ENCODE measurements at regions not wholly inside any gene's neighbourhood (a gene's known extent, or its start where the extent isn't known, plus 50 kb on each side); places are given as distances from the start of the nearest gene placed in this dataset.

DNA sequence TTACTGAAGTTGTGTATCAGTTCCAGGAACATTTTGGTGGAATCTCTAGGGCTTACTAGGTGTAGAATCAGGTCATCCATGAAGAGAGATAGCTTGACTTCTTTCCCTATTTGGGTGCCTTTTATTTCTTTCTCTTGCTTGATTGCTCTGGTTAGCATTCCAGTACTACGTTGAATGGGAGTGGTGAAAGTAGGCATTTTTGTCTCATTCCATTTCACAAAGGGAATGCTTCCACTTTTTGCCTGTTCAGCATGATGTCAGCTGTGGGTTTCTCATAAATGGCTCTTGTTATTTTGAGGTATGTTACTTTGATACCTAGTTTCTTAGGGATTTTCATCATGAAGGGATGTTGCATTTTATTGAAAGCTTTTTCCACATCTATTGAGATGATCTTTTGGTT is 195.3 kb downstream of the MOXD1 start:
- Mint-ChIP-seq H3K4me3 (no peak overlapping the region), H3K4me1 (no peaks in the 10 kb centered on the region), H3K27me3 (ENCODE audit: low read depth) (peaks cover 28% of the 10 kb centered on the region), H3K27ac (no peak overlapping the region), H3K36me3 (no peaks in the 10 kb centered on the region), H3K9me3 (peaks cover 19% of the 10 kb centered on the region)
- ChIA-PET POLR2A (interaction anchor here (0.6 kb wide), 1 partner anchor 75 kb away, joined by 3 read pairs; no protein-coding TSS in a partner anchor), CTCF (no interaction called here)
- DNase-seq (ENCODE audit: low spot score) = no peak
- TF ChIP-seq, protein P1, sequence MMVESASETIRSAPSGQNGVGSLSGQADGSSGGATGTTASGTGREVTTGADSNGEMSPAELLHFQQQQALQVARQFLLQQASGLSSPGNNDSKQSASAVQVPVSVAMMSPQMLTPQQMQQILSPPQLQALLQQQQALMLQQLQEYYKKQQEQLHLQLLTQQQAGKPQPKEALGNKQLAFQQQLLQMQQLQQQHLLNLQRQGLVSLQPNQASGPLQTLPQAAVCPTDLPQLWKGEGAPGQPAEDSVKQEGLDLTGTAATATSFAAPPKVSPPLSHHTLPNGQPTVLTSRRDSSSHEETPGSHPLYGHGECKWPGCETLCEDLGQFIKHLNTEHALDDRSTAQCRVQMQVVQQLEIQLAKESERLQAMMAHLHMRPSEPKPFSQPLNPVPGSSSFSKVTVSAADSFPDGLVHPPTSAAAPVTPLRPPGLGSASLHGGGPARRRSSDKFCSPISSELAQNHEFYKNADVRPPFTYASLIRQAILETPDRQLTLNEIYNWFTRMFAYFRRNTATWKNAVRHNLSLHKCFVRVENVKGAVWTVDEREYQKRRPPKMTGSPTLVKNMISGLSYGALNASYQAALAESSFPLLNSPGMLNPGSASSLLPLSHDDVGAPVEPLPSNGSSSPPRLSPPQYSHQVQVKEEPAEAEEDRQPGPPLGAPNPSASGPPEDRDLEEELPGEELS (CRISPR knock-in tag; IDR thresholded peaks at IDR 0.05) = no peak
- TF ChIP-seq KAT7 (CRISPR knock-in tag; IDR thresholded peaks at IDR 0.05; ENCODE audit: borderline replicate concordance) (no peak), OVOL2 (CRISPR knock-in tag; IDR thresholded peaks at IDR 0.05; ENCODE audit: borderline replicate concordance) (no peak), ELF4 (CRISPR knock-in tag; IDR thresholded peaks at IDR 0.05; ENCODE audit: low read depth) (no peak), FOXK1 (CRISPR knock-in tag; IDR thresholded peaks at IDR 0.05) (no peak), SMAD4 (CRISPR knock-in tag; IDR thresholded peaks at IDR 0.05) (no peak), NR1H2 (CRISPR knock-in tag; IDR thresholded peaks at IDR 0.05) (no peak), JUN (CRISPR knock-in tag; IDR thresholded peaks at IDR 0.05) (no peak), GRHL2 (CRISPR knock-in tag; IDR thresholded peaks at IDR 0.05; ENCODE audit: insufficient replicate concordance, severe bottlenecking) (no peak), ZNF263 (CRISPR knock-in tag; IDR thresholded peaks at IDR 0.05; ENCODE audit: low read depth) (no peak), ZNF423 (CRISPR knock-in tag; IDR thresholded peaks at IDR 0.05) (no peak), NFATC4 (CRISPR knock-in tag; IDR thresholded peaks at IDR 0.05) (no peak), ZNF138 (CRISPR knock-in tag; conservative IDR thresholded peaks at IDR 0.05) (no peak)
- TF ChIP-seq, protein P2, sequence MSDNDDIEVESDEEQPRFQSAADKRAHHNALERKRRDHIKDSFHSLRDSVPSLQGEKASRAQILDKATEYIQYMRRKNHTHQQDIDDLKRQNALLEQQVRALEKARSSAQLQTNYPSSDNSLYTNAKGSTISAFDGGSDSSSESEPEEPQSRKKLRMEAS (CRISPR knock-in tag; IDR thresholded peaks at IDR 0.05) = no peak
- ATAC-seq = no peak

DNA sequence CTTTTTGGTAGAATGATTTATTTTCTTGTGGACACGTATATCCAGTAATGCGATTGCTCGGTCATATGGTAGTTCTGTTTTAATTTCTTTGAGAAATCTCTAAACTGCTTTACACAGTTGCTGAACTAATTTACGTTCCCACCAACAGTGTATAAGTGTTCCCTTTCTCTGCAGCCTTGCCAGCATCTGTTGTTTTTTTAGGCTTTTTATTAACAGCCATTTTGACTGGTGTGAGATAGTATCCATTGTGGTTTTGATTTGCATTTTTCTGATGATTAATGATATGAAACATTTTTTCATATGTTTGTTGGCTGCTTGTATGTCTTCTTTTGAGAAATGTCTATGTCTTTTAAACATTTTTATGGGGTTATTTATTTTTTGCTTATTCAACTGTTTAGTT is 196.7 kb downstream of the MOXD1 start:
- ChIA-PET CTCF (no interaction called here), POLR2A (no interaction called here)
- no peak for DNase-seq (ENCODE audit: low spot score)
- Mint-ChIP-seq H3K36me3 (no peaks in the 10 kb centered on the region), H3K9me3 (peaks cover 19% of the 10 kb centered on the region), H3K4me1 (no peaks in the 10 kb centered on the region), H3K4me3 (no peak overlapping the region), H3K27ac (no peak overlapping the region), H3K27me3 (ENCODE audit: low read depth) (peaks cover 22% of the 10 kb centered on the region)
- no peak for ATAC-seq
- no peak for TF ChIP-seq NFATC4 (CRISPR knock-in tag; IDR thresholded peaks at IDR 0.05)
- no peak for TF ChIP-seq GABPB1 (CRISPR knock-in tag; IDR thresholded peaks at IDR 0.05)
- TF ChIP-seq ZNF423 (CRISPR knock-in tag; IDR thresholded peaks at IDR 0.05) = no peak
- no peak for TF ChIP-seq FOXK1 (CRISPR knock-in tag; IDR thresholded peaks at IDR 0.05)
- TF ChIP-seq, protein P3, sequence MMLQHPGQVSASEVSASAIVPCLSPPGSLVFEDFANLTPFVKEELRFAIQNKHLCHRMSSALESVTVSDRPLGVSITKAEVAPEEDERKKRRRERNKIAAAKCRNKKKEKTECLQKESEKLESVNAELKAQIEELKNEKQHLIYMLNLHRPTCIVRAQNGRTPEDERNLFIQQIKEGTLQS (CRISPR knock-in tag; conservative IDR thresholded peaks at IDR 0.05) = no peak
- no peak for TF ChIP-seq ZNF219 (CRISPR knock-in tag; IDR thresholded peaks at IDR 0.05; ENCODE audit: borderline replicate concordance)
- TF ChIP-seq, protein P1 (CRISPR knock-in tag; IDR thresholded peaks at IDR 0.05) = no peak
- TF ChIP-seq, protein P4, sequence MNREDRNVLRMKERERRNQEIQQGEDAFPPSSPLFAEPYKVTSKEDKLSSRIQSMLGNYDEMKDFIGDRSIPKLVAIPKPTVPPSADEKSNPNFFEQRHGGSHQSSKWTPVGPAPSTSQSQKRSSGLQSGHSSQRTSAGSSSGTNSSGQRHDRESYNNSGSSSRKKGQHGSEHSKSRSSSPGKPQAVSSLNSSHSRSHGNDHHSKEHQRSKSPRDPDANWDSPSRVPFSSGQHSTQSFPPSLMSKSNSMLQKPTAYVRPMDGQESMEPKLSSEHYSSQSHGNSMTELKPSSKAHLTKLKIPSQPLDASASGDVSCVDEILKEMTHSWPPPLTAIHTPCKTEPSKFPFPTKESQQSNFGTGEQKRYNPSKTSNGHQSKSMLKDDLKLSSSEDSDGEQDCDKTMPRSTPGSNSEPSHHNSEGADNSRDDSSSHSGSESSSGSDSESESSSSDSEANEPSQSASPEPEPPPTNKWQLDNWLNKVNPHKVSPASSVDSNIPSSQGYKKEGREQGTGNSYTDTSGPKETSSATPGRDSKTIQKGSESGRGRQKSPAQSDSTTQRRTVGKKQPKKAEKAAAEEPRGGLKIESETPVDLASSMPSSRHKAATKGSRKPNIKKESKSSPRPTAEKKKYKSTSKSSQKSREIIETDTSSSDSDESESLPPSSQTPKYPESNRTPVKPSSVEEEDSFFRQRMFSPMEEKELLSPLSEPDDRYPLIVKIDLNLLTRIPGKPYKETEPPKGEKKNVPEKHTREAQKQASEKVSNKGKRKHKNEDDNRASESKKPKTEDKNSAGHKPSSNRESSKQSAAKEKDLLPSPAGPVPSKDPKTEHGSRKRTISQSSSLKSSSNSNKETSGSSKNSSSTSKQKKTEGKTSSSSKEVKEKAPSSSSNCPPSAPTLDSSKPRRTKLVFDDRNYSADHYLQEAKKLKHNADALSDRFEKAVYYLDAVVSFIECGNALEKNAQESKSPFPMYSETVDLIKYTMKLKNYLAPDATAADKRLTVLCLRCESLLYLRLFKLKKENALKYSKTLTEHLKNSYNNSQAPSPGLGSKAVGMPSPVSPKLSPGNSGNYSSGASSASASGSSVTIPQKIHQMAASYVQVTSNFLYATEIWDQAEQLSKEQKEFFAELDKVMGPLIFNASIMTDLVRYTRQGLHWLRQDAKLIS (CRISPR knock-in tag; IDR thresholded peaks at IDR 0.05; ENCODE audit: borderline replicate concordance) = no peak
- no peak for TF ChIP-seq ZNF416 (CRISPR knock-in tag; IDR thresholded peaks at IDR 0.05)
- TF ChIP-seq, protein P5, sequence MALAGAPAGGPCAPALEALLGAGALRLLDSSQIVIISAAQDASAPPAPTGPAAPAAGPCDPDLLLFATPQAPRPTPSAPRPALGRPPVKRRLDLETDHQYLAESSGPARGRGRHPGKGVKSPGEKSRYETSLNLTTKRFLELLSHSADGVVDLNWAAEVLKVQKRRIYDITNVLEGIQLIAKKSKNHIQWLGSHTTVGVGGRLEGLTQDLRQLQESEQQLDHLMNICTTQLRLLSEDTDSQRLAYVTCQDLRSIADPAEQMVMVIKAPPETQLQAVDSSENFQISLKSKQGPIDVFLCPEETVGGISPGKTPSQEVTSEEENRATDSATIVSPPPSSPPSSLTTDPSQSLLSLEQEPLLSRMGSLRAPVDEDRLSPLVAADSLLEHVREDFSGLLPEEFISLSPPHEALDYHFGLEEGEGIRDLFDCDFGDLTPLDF (CRISPR knock-in tag; IDR thresholded peaks at IDR 0.05) = no peak
- TF ChIP-seq NFE2L1 (CRISPR knock-in tag; IDR thresholded peaks at IDR 0.05) = no peak
- TF ChIP-seq SMAD4 (CRISPR knock-in tag; IDR thresholded peaks at IDR 0.05) = no peak
- TF ChIP-seq SMAD3 (CRISPR knock-in tag; IDR thresholded peaks at IDR 0.05; ENCODE audit: borderline replicate concordance) = no peak
- TF ChIP-seq ZNF396 (CRISPR knock-in tag; IDR thresholded peaks at IDR 0.05; ENCODE audit: borderline replicate concordance) = no peak
- no peak for TF ChIP-seq SP1 (CRISPR knock-in tag; conservative IDR thresholded peaks at IDR 0.05)
- no peak for TF ChIP-seq ELF4 (CRISPR knock-in tag; IDR thresholded peaks at IDR 0.05; ENCODE audit: low read depth)
- TF ChIP-seq GRHL2 (CRISPR knock-in tag; IDR thresholded peaks at IDR 0.05; ENCODE audit: insufficient replicate concordance, severe bottlenecking) = no peak
- TF ChIP-seq ETV6 (CRISPR knock-in tag; IDR thresholded peaks at IDR 0.05) = no peak
